ENCODE measurements at regions not wholly inside any gene's neighbourhood (a gene's known extent, or its start where the extent isn't known, plus 50 kb on each side); places are given as distances from the start of the nearest gene placed in this dataset.

DNA sequence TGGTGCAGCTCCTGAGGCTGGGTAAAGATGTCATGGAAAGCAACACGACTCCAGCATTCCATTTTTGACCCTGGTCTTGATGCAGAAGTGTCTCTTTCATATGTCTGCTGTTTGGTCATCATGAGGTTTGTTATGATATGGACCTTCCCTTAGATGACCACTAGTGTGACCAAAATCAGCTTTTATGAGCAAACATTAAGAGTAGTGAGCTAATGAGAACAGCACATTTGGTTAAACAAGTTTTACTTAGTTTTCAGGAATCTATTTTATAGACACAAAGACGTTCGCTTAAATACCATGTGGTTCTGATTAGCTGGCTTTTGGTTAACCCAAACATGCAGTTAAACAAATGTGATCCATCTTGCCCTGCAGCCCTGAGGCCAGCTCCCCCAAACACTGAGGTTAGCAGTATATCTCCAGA lies 56.7 kb upstream of the ACTBL2 start:
- H3K9me3 ChIP-seq, result no peaks in the 10 kb centered on the region
- TF ChIP-seq, protein P1, sequence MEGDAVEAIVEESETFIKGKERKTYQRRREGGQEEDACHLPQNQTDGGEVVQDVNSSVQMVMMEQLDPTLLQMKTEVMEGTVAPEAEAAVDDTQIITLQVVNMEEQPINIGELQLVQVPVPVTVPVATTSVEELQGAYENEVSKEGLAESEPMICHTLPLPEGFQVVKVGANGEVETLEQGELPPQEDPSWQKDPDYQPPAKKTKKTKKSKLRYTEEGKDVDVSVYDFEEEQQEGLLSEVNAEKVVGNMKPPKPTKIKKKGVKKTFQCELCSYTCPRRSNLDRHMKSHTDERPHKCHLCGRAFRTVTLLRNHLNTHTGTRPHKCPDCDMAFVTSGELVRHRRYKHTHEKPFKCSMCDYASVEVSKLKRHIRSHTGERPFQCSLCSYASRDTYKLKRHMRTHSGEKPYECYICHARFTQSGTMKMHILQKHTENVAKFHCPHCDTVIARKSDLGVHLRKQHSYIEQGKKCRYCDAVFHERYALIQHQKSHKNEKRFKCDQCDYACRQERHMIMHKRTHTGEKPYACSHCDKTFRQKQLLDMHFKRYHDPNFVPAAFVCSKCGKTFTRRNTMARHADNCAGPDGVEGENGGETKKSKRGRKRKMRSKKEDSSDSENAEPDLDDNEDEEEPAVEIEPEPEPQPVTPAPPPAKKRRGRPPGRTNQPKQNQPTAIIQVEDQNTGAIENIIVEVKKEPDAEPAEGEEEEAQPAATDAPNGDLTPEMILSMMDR (IDR thresholded peaks at IDR 0.05), result no peak
- intact Hi-C loops (cut with DNase I; ENCODE audit: low total_unique reads), result no loop called here

DNA sequence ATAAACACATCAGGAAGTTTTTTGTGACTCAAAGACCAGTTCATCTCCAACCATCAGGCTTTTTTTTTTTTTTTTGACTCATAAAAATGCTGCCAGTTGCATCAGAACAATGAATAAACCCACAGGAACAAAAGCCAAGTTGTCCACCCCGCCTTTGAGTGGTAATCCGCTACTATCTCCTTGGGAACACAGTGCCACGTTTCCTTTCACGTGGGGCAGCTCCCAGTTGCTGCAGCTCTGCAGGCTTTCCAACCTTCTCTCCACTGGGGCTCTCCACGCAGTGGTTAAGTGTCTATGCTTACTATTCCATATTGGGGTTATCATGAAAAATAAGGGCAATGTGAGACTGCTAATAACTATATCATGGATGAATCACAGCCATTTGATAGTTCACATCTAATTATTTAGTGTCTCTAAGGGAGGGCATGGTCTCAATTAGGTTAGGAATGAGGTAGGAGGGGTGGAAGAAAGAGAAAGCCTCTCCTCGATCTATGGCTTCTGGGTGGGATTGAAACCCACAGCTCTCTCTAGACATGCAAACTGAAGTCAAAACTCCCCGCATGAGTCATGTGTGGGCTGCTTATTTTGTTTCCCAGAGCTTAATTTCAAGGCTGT lies 55.8 kb upstream of the ACTBL2 start:
- intact Hi-C loops (cut with DNase I; ENCODE audit: low total_unique reads), result no loop called here
- H3K36me3 ChIP-seq, result no peaks in the 10 kb centered on the region
- DNase-seq, result no peak
- H3K4me3 ChIP-seq, result no peak overlapping the region
- H3K4me1 ChIP-seq, result no peaks in the 10 kb centered on the region
- H3K9me3 ChIP-seq, result no peaks in the 10 kb centered on the region
- TF ChIP-seq, protein P1 (IDR thresholded peaks at IDR 0.05), result no peak
- no peaks in the 10 kb centered on the region for H3K27me3 ChIP-seq
- H3K27ac ChIP-seq, result no peak overlapping the region

More for the DNA sequence above, 56.7 kb upstream of the ACTBL2 start:
- no peak for DNase-seq
- Histone ChIP-seq H3K4me1 (no peaks in the 10 kb centered on the region), H3K4me3 (no peak overlapping the region), H3K27ac (no peak overlapping the region), H3K27me3 (no peaks in the 10 kb centered on the region), H3K36me3 (no peaks in the 10 kb centered on the region)

DNA sequence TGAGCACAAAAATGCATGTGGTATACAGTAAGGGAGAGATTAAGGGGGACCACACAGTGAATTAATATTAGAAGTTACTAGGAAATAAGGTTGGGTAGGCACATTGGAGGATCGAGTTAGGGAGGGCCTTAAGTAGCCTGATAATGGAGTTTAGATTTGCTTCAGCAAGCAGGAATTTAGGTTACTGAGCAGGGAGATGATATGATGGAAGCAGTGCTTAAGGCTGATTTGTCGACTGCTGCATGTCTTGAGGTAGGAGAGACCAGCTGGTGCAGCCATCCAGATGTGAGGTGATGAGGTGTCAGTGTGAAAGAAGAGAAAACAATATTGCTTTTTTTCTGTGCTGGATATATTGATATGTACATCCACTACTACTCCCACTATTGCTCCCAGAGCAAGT lies 55.2 kb upstream of the ACTBL2 start:
- Histone ChIP-seq H3K27me3 (no peaks in the 10 kb centered on the region), H3K4me3 (no peak overlapping the region), H3K4me1 (no peaks in the 10 kb centered on the region), H3K27ac (no peak overlapping the region), H3K9me3 (no peaks in the 10 kb centered on the region), H3K36me3 (no peaks in the 10 kb centered on the region)
- no peak for DNase-seq
- TF ChIP-seq, protein P1 (IDR thresholded peaks at IDR 0.05), result no peak
- intact Hi-C loops (cut with DNase I; ENCODE audit: low total_unique reads), result no loop called here

DNA sequence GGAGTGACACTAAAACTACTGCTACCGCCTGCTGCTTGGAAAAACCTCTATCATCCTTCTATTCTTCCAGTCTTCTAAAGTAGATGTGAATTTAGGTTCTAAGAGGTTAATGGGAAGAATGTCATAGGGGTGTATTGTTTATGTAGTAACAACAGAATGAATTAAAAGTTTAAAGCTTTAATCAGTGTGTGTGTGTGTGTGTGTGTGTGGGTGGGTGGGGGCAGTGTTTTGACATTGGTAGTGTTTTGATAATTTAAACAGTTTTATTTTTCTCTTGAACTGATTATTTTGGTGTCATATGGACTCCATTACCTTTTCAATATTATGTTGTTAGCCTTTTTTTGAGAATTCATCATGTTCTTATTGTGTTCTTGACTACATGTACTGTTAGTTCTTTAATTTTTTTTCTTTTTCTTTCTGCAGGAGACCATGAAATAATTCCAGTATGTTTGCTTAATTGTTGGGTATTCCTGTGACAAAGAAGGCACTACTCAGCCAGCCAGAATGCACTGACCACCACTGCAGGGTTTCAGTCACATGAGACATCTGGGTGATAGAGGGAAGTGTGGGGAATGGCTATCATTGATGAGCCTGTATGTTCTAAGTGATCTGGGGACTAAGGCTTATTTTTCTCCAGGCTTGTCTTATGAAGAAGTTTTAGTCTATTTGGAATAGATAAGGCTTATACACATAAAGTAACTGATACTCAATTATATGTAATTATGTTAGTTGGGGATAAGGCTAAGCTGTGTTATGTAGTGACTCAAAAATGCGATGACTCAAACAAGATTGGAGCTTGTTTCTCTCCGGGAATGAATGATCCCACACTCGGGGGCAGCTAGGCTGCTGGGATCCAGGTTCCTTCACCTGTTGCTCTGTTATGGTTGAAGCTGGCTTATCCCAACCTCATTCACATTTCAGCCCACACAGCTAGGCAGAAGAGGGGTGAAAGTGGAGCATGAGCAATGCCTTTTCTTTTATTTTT lies 50.2 kb upstream of the ACTBL2 start:
- Histone ChIP-seq H3K4me1 (no peaks in the 10 kb centered on the region), H3K9me3 (no peaks in the 10 kb centered on the region), H3K27me3 (no peaks in the 10 kb centered on the region), H3K36me3 (no peaks in the 10 kb centered on the region), H3K4me3 (no peak overlapping the region), H3K27ac (no peak overlapping the region)
- TF ChIP-seq, protein P1 (IDR thresholded peaks at IDR 0.05), result no peak
- DNase-seq, result no peak
- intact Hi-C loops (cut with DNase I; ENCODE audit: low total_unique reads), result no loop called here

All from tibial artery (tissue), 4 donors.